ENCODE measurements at regions not wholly inside any gene's neighbourhood (a gene's known extent, or its start where the extent isn't known, plus 50 kb on each side); places are given as distances from the start of the nearest gene placed in this dataset.

- Histone ChIP-seq H3K36me3 (no peaks in the 10 kb centered on the region), H3K27me3 (replicated peaks; ENCODE audit: insufficient read depth) (no peaks in the 10 kb centered on the region), H3K9me3 (no peaks in the 10 kb centered on the region), H3K4me1 (ENCODE audit: control insufficient read depth in 1 of 2, low read depth in 2 of 2) (no peaks in the 10 kb centered on the region), H3K27ac (no peak overlapping the region), H3K4me3 (no peak overlapping the region)
- no peak for TF ChIP-seq CTCF (IDR thresholded peaks at IDR 0.05)
- DNase-seq (ENCODE audit: low spot score) (no peak), ATAC-seq (ENCODE audit: insufficient number of reproducible peaks, low FRiP score, low read depth) (no peak)
These were observed 88.9 kb upstream of the IGLL5 start for GRCh38 chr22:22798716-22799115.

GRCh38 chr22:22799561-22799960 lies 88.1 kb upstream of the IGLL5 start:
- no peaks in the 10 kb centered on the region for H3K36me3 ChIP-seq
- H3K4me1 ChIP-seq (ENCODE audit: control insufficient read depth in 1 of 2, low read depth in 2 of 2): no peaks in the 10 kb centered on the region
- TF ChIP-seq CTCF (IDR thresholded peaks at IDR 0.05): no peak
- no peak overlapping the region for H3K27ac ChIP-seq
- no peaks in the 10 kb centered on the region for H3K27me3 ChIP-seq (replicated peaks; ENCODE audit: insufficient read depth)
- H3K9me3 ChIP-seq: no peaks in the 10 kb centered on the region
- DNase-seq (ENCODE audit: low spot score): no peak
- no peak for ATAC-seq (ENCODE audit: insufficient number of reproducible peaks, low FRiP score, low read depth)
- H3K4me3 ChIP-seq: no peak overlapping the region

- no peaks in the 10 kb centered on the region for H3K4me1 ChIP-seq (ENCODE audit: control insufficient read depth in 1 of 2, low read depth in 2 of 2)
- H3K36me3 ChIP-seq: no peaks in the 10 kb centered on the region
- no peak overlapping the region for H3K27ac ChIP-seq
- no peak for ATAC-seq (ENCODE audit: insufficient number of reproducible peaks, low FRiP score, low read depth)
- H3K4me3 ChIP-seq: no peak overlapping the region
- H3K9me3 ChIP-seq: no peaks in the 10 kb centered on the region
- no peak for TF ChIP-seq CTCF (IDR thresholded peaks at IDR 0.05)
- H3K27me3 ChIP-seq (replicated peaks; ENCODE audit: insufficient read depth): no peaks in the 10 kb centered on the region
- no peak for DNase-seq (ENCODE audit: low spot score)
These were observed 86.9 kb upstream of the IGLL5 start for GRCh38 chr22:22800716-22801115.

- ATAC-seq (ENCODE audit: insufficient number of reproducible peaks, low FRiP score, low read depth) (no peak), DNase-seq (ENCODE audit: low spot score) (no peak)
- no peaks in the 10 kb centered on the region for H3K36me3 ChIP-seq
- no peak for TF ChIP-seq CTCF (IDR thresholded peaks at IDR 0.05)
- no peaks in the 10 kb centered on the region for H3K4me1 ChIP-seq (ENCODE audit: control insufficient read depth in 1 of 2, low read depth in 2 of 2)
- no peaks in the 10 kb centered on the region for H3K27me3 ChIP-seq (replicated peaks; ENCODE audit: insufficient read depth)
- no peak overlapping the region for H3K4me3 ChIP-seq
- no peak overlapping the region for H3K27ac ChIP-seq
- H3K9me3 ChIP-seq: no peaks in the 10 kb centered on the region
These were observed 85.2 kb upstream of the IGLL5 start for GRCh38 chr22:22802339-22802970.

- Histone ChIP-seq H3K36me3 (no peaks in the 10 kb centered on the region), H3K4me3 (no peak overlapping the region), H3K9me3 (no peaks in the 10 kb centered on the region), H3K27ac (no peak overlapping the region), H3K4me1 (ENCODE audit: control insufficient read depth in 1 of 2, low read depth in 2 of 2) (no peaks in the 10 kb centered on the region), H3K27me3 (replicated peaks; ENCODE audit: insufficient read depth) (no peaks in the 10 kb centered on the region)
- no peak for DNase-seq (ENCODE audit: low spot score)
- ATAC-seq (ENCODE audit: insufficient number of reproducible peaks, low FRiP score, low read depth): no peak
- no peak for TF ChIP-seq CTCF (IDR thresholded peaks at IDR 0.05)
These were observed 84.2 kb upstream of the IGLL5 start for GRCh38 chr22:22803285-22803853.

Measured in thoracic aorta (tissue), 2 donors.